Transverse colon (tissue), 4 donors: ENCODE measurements at regions not wholly inside any gene's neighbourhood (a gene's known extent, or its start where the extent isn't known, plus 50 kb on each side); places are given as distances from the start of the nearest gene placed in this dataset.

Source experiments
- CTCF ChIP-seq, 5 experiments: fragments of 200-600 bp in 3 of 5; fragments of 450-650 bp in 2 of 5; sonication (generic) in 3 of 5; IDR thresholded peaks; 1 replicate in 2 of 5; 2 replicates in 3 of 5; pipeline ENCODE4 v1.5.1; 2016 to 2017; ENCODE audit warnings: antibody characterized with exemption in 5 of 5, inconsistent platforms in 3 of 5, mild to moderate bottlenecking in 2 of 5, moderate library complexity in 1 of 5
- POLR2AphosphoS5 ChIP-seq, 3 donors: sonication (generic); formaldehyde crosslinking; IDR thresholded peaks; one replicate each; pipeline ENCODE4 v1.6.1; 2016; ENCODE audit warnings: antibody characterized with exemption in 3 of 3

- TF ChIP-seq POLR2AphosphoS5 (IDR thresholded peaks at IDR 0.05) (no peak), CTCF (IDR thresholded peaks at IDR 0.05) (no peak)
Observed at GRCh38 chr22:48102581-48102980, 1340.1 kb downstream of the TBC1D22A start.
